T-helper 17 cell (primary cell): ENCODE measurements at regions not wholly inside any gene's neighbourhood (a gene's known extent, or its start where the extent isn't known, plus 50 kb on each side); places are given as distances from the start of the nearest gene placed in this dataset.

Experiments
- ATAC-seq: fragments of 150-1000 bp; cut with Tn5 transposase; 2 replicates; pipeline ENCODE4 v1.10.0; 2021; ENCODE audit warnings: mild to moderate bottlenecking, moderate library complexity
- DNase-seq, 3 donors: peaks; one replicate each; pipeline versions ENCODE4 v3.0.0 to v3.0.0-alpha.2; 2020 to 2021
- H3K9me3 ChIP-seq: one replicate; pipeline ENCODE4 v1.7.0; 2013; ENCODE audit warnings: low read length, mild to moderate bottlenecking; ENCODE audit not compliant: control insufficient read depth, poor library complexity, severe bottlenecking
- H3K27ac Mint-ChIP-seq: one replicate; pipeline ENCODE4 v1.8.0; 2022; ENCODE audit warnings: mild to moderate bottlenecking, moderate library complexity, mixed read lengths
- H3K27me3 Mint-ChIP-seq: one replicate; pipeline ENCODE4 v1.8.0; 2022; ENCODE audit warnings: mixed read lengths
- H3K36me3 Mint-ChIP-seq: one replicate; pipeline ENCODE4 v1.8.0; 2022; ENCODE audit warnings: low read depth, mixed read lengths
- H3K4me1 Mint-ChIP-seq: one replicate; pipeline ENCODE4 v1.8.0; 2022; ENCODE audit warnings: mild to moderate bottlenecking, mixed read lengths
- H3K4me3 Mint-ChIP-seq: one replicate; pipeline ENCODE4 v1.8.0; 2022; ENCODE audit warnings: mild to moderate bottlenecking, moderate library complexity, mixed read lengths

DNA sequence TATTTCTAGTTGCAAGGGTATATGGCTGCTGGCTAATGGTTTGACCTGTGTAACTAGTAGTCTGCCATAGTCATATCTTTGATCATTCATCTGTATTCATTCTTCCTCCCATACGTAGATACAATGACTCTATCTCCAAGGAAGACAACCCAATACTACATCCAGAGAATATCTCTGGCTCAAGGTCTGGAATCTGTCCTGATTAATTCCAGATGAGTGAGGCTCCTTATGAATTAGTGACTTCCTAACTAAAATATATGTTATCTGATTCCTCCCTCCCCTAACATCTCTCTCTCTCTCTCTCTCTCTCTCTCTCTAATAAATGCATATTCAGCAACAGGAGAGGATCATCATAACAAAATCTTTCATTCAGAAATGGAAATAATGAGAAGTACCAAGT lies 641.5 kb downstream of the FAT4 start:
- Mint-ChIP-seq H3K4me1 (no peaks in the 10 kb centered on the region), H3K27ac (no peak overlapping the region), H3K4me3 (no peak overlapping the region), H3K27me3 (no peaks in the 10 kb centered on the region), H3K36me3 (no peaks in the 10 kb centered on the region)
- H3K9me3 ChIP-seq = no peaks in the 10 kb centered on the region
- ATAC-seq = no peak
- no peak for DNase-seq

GRCh38 chr4:125958519-125958918 lies 643.8 kb downstream of the FAT4 start:
- H3K27me3 Mint-ChIP-seq = no peaks in the 10 kb centered on the region

DNA sequence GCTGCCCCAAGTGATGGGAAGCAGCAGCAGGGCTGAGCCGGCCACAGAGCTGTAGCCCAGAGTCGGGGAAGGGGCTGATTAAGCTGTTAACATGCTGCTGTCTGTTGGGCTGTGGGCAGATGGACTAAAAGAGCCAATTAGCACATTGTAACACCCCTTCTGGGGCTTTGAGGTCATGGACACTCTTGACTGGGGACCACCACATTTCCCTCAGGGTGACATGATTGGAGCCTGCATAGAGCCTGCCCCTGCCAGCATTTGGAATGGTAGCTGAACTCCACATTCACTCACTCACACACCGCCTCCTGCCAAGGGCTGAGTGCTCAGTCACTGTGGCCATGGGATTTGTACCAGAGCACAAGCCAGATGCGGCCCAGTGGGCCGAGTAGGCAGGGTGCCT lies 646.9 kb downstream of the FAT4 start:
- ATAC-seq (no peak), DNase-seq (no peak)
- Mint-ChIP-seq H3K4me1 (no peaks in the 10 kb centered on the region), H3K27ac (no peak overlapping the region), H3K36me3 (no peaks in the 10 kb centered on the region), H3K27me3 (no peaks in the 10 kb centered on the region), H3K4me3 (no peak overlapping the region)
- no peaks in the 10 kb centered on the region for H3K9me3 ChIP-seq

More at GRCh38 chr4:125958519-125958918, 643.8 kb downstream of the FAT4 start:
- H3K27ac Mint-ChIP-seq = no peak overlapping the region
- no peaks in the 10 kb centered on the region for H3K4me1 Mint-ChIP-seq
- no peaks in the 10 kb centered on the region for H3K9me3 ChIP-seq
- no peak overlapping the region for H3K4me3 Mint-ChIP-seq
- H3K36me3 Mint-ChIP-seq = no peaks in the 10 kb centered on the region
- ATAC-seq (no peak), DNase-seq (no peak)

- no peaks in the 10 kb centered on the region for H3K27me3 Mint-ChIP-seq
- no peaks in the 10 kb centered on the region for H3K36me3 Mint-ChIP-seq
- DNase-seq = no peak
- H3K4me3 Mint-ChIP-seq = no peak overlapping the region
- ATAC-seq = no peak
- no peak overlapping the region for H3K27ac Mint-ChIP-seq
- H3K4me1 Mint-ChIP-seq = no peaks in the 10 kb centered on the region
- H3K9me3 ChIP-seq = no peaks in the 10 kb centered on the region
Observed at GRCh38 chr4:125975861-125976397, 661.2 kb downstream of the FAT4 start.

GRCh38 chr4:125979950-125980349 lies 665.2 kb downstream of the FAT4 start:
- DNase-seq = no peak
- Mint-ChIP-seq H3K4me1 (no peaks in the 10 kb centered on the region), H3K27ac (no peak overlapping the region), H3K4me3 (no peak overlapping the region), H3K36me3 (no peaks in the 10 kb centered on the region), H3K27me3 (no peaks in the 10 kb centered on the region)
- no peak for ATAC-seq
- H3K9me3 ChIP-seq = no peaks in the 10 kb centered on the region

GRCh38 chr4:125983168-125983567 lies 668.4 kb downstream of the FAT4 start:
- no peak overlapping the region for H3K4me3 Mint-ChIP-seq
- no peaks in the 10 kb centered on the region for H3K4me1 Mint-ChIP-seq
- no peak overlapping the region for H3K27ac Mint-ChIP-seq
- no peaks in the 10 kb centered on the region for H3K36me3 Mint-ChIP-seq
- no peak for ATAC-seq
- no peaks in the 10 kb centered on the region for H3K9me3 ChIP-seq
- no peak for DNase-seq
- no peaks in the 10 kb centered on the region for H3K27me3 Mint-ChIP-seq

- no peaks in the 10 kb centered on the region for H3K27me3 Mint-ChIP-seq
- no peak for ATAC-seq
Observed at GRCh38 chr4:125985856-125986255, 671.1 kb downstream of the FAT4 start.

DNA sequence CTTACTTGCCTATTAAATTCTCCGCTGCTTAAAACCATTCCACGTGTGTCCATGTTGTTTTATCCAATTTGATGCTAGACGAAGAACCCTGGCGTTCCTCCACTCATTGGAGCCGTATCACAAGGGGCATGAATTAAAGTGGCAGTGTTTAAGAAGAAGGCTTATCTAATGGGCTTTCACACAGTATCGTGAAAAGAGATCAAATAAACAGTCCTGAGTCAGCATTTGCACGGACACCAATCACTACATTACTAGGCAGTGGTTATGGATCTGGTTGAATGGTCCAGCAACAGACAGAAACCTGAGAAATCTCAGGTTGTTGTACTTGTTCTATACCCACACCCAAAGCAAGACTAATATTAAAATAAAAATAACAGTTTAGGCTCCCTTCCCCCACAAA lies 671.6 kb downstream of the FAT4 start:
- Mint-ChIP-seq H3K36me3 (no peaks in the 10 kb centered on the region), H3K4me1 (no peaks in the 10 kb centered on the region), H3K27me3 (no peaks in the 10 kb centered on the region), H3K27ac (no peak overlapping the region), H3K4me3 (no peak overlapping the region)
- no peak for ATAC-seq
- no peaks in the 10 kb centered on the region for H3K9me3 ChIP-seq
- no peak for DNase-seq

More at GRCh38 chr4:125985856-125986255, 671.1 kb downstream of the FAT4 start:
- H3K9me3 ChIP-seq = no peaks in the 10 kb centered on the region
- Mint-ChIP-seq H3K4me1 (no peaks in the 10 kb centered on the region), H3K36me3 (no peaks in the 10 kb centered on the region), H3K27ac (no peak overlapping the region), H3K4me3 (no peak overlapping the region)
- no peak for DNase-seq

GRCh38 chr4:125988464-125988863 lies 673.7 kb downstream of the FAT4 start:
- no peaks in the 10 kb centered on the region for H3K27me3 Mint-ChIP-seq
- DNase-seq (no peak), ATAC-seq (no peak)
- no peak overlapping the region for H3K27ac Mint-ChIP-seq
- no peaks in the 10 kb centered on the region for H3K36me3 Mint-ChIP-seq
- no peaks in the 10 kb centered on the region for H3K4me1 Mint-ChIP-seq
- H3K9me3 ChIP-seq = no peaks in the 10 kb centered on the region
- H3K4me3 Mint-ChIP-seq = no peak overlapping the region

GRCh38 chr4:125991398-125991797 lies 676.6 kb downstream of the FAT4 start:
- no peaks in the 10 kb centered on the region for H3K9me3 ChIP-seq
- no peak for ATAC-seq
- Mint-ChIP-seq H3K4me1 (no peaks in the 10 kb centered on the region), H3K36me3 (no peaks in the 10 kb centered on the region), H3K27me3 (no peaks in the 10 kb centered on the region), H3K27ac (no peak overlapping the region), H3K4me3 (no peak overlapping the region)
- DNase-seq = no peak

DNA sequence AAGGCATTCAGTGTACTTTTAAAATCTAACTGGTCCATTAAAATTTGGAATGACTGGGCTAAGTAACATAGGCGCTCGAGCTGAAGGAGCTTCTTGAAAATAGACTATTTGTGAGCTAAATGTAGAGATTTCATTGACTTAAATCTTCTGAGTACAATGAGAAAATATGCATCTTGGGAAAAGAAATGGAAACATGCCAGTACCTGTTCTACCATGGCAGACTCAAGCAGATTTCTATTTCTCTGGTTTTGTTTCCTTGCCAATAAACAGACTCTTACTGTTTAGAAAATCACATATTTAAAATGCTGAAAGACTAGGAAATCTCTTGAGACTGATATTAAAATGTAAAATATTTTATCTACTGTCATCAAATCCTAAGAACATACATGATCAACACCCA lies 678.1 kb downstream of the FAT4 start:
- no peak overlapping the region for H3K27ac Mint-ChIP-seq
- no peaks in the 10 kb centered on the region for H3K36me3 Mint-ChIP-seq
- no peak overlapping the region for H3K4me3 Mint-ChIP-seq
- H3K9me3 ChIP-seq = no peaks in the 10 kb centered on the region
- ATAC-seq (no peak), DNase-seq (no peak)
- no peaks in the 10 kb centered on the region for H3K27me3 Mint-ChIP-seq
- no peaks in the 10 kb centered on the region for H3K4me1 Mint-ChIP-seq

DNA sequence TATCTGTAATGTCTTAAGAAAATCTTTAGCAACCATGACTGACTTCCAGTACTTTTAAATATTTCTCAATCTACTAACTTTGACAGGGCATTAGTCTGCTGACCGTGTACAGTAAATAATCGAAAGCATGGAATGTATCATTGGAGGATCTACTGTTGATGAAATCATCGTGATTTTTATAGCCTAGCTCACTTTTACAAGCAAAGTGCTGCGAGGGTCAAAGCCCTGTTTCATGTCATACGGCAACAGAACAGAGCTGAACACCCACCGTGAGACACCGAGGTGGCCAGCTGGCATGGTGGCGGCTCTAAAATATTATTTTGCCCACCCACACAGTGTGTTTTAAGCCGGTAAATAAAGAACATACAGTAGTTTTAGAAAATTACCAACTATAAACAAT lies 679.3 kb downstream of the FAT4 start:
- no peak overlapping the region for H3K4me3 Mint-ChIP-seq
- DNase-seq (no peak), ATAC-seq (no peak)
- no peaks in the 10 kb centered on the region for H3K36me3 Mint-ChIP-seq
- no peaks in the 10 kb centered on the region for H3K27me3 Mint-ChIP-seq
- no peaks in the 10 kb centered on the region for H3K9me3 ChIP-seq
- H3K4me1 Mint-ChIP-seq = no peaks in the 10 kb centered on the region
- no peak overlapping the region for H3K27ac Mint-ChIP-seq

- no peak for DNase-seq
- H3K36me3 Mint-ChIP-seq = no peaks in the 10 kb centered on the region
- no peaks in the 10 kb centered on the region for H3K27me3 Mint-ChIP-seq
- no peaks in the 10 kb centered on the region for H3K9me3 ChIP-seq
- no peak overlapping the region for H3K27ac Mint-ChIP-seq
- ATAC-seq = no peak
- no peaks in the 10 kb centered on the region for H3K4me1 Mint-ChIP-seq
- no peak overlapping the region for H3K4me3 Mint-ChIP-seq
Observed at GRCh38 chr4:125994430-125994829, 679.7 kb downstream of the FAT4 start.

DNA sequence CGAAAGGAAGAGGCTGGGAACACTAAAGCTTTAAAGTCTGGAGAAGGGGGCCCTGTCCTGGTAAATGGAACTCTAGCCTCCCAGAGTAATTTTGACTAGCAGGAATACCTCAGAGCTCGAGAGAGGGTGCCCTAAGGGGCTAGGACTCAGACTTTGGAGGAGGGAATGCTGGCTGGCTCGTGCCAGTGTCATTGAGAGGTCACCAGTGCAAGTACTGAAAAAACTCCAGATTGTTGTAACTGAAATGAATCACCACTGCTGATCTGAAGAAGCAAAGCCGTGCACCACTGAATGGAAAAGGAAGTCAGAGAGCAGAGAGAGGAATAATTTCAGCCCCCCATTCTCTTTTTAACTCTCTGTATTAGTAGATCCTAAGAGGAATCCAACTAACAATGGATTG lies 690.2 kb downstream of the FAT4 start:
- H3K36me3 Mint-ChIP-seq = no peaks in the 10 kb centered on the region
- no peak overlapping the region for H3K4me3 Mint-ChIP-seq
- ATAC-seq = no peak
- H3K27me3 Mint-ChIP-seq = no peaks in the 10 kb centered on the region
- no peaks in the 10 kb centered on the region for H3K4me1 Mint-ChIP-seq
- no peaks in the 10 kb centered on the region for H3K9me3 ChIP-seq
- DNase-seq = no peak
- H3K27ac Mint-ChIP-seq = no peak overlapping the region
